Fibroblast of the conjunctiva (primary cell): ENCODE measurements at regions not wholly inside any gene's neighbourhood (a gene's known extent, or its start where the extent isn't known, plus 50 kb on each side); places are given as distances from the start of the nearest gene placed in this dataset.
"Not testable (repeated sequence)": the region's sequence is repeated elsewhere in the genome, so short reads cannot be mapped to it uniquely, and the experiment has no call there.

Source experiments
- DNase-seq: peaks from one replicate; pipeline ENCODE4 v3.0.0-alpha.2; 2010; ENCODE audit warnings: low read depth

DNA sequence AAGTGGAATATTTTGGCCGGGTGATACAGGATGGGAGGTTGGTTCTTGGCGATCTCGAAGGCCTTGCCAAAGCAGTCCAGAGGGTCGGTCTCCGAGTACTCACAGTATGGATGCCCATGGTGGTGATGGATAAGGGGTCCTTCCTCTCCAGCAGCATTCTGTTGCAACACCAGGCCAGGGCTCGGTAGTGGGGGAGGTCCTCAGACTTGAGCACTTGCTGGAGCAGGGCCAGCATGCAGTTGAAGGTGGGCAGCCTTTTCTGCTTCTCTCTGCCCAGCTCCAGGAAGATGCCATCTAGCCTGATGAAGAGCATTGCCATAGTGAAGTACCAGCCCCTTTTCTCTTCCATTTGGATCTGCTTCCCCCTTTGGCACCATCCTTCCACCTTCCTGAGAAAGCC, 99.4 kb upstream of the MCHR2 start:
- DNase-seq = no peak

DNA sequence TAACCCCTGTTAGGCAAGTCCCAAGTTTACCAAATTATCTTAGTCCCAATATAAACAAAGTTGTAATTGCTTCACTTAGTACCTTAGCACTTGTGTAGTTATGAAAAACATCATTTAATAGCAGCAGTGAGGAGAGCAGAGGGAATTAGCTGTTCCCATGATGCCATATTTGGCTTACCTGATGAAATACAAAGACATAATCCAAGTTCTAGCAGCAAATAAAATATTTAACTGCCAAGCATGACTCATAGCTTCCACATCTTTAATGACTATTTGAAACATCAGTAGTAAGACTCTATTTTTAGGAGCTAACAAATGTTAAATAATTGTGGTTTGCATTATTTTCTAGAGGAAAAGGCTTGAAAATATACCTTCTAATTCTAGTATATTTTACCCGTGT, 94.0 kb upstream of the MCHR2 start:
- DNase-seq = peak; percentile 63

GRCh38 chr6:100084991-100085364, 91.0 kb upstream of the MCHR2 start:
- no peak for DNase-seq

DNA sequence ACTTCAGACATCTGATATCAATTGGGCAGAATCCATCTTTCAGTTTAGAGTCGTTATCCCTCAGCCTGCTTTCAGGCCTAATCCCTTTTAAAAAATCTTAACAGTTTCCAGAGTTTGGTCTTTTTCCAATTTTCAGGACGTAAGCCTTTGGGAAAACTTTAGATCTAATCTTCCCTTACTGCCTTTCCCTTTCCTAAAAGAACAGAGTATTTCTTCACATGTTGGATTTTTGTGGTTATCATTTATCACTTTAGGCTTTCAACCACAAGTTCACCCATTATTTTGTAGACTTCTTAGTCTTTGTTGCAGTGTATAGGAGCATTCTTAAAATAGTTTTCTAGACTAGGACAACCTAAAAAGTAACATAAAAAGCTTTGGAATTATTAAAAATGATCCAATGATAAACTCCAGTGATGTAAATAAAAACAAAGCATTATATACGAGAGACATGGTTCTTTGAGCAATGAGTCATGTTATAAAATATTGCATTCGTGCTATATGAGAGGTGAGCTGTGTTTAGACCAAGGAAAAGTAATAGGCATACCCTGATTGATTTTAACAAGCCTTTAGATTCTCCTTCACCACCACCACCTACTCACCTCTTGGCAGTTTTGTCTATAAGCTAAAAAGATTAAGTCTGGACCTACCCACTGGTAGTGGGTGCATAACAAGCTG, 90.4 kb upstream of the MCHR2 start:
- DNase-seq = no peak

DNA sequence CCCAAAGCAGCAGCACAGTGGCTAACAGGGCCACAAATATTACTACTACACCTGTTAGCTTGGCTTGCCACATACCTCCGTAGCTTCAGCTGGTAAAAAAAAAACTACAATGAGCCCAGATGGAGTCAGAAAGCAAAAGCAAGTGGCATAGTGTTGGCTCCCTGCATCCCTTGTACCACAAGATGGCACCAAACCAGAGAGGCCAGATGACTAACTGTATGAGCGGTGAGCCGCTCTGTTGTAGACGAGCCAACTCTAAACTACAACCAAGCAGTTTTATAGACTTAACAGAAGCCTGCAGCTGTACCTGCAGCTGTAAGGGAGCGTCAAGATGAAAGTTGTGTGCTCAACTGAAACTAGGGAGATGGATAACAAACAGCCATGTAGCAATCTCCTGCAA, 84.5 kb upstream of the MCHR2 start:
- DNase-seq = no peak

- DNase-seq = no peak
Measured at GRCh38 chr6:100065348-100065747, 71.3 kb upstream of the MCHR2 start.

DNA sequence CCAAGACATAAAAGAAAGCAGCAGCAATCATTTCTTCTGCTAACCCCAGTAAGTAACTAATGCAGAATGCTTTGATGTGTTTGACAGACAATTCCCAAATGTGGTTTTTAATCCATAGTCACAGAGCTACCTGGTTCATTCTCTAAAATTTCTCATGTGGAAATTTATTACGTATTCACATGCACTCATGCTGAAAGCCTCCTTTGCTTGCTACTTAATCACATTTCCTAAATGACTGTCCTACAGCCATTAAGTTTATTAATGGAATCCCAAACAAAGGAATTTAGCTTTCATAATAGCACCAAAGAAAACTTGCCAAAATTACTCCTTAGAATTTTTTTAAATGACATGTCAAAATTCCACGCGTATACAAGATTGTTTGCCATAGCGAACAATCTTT, 68.6 kb upstream of the MCHR2 start:
- DNase-seq = no peak

- DNase-seq = no peak
Measured at GRCh38 chr6:100057941-100058340, 63.9 kb upstream of the MCHR2 start.

DNA sequence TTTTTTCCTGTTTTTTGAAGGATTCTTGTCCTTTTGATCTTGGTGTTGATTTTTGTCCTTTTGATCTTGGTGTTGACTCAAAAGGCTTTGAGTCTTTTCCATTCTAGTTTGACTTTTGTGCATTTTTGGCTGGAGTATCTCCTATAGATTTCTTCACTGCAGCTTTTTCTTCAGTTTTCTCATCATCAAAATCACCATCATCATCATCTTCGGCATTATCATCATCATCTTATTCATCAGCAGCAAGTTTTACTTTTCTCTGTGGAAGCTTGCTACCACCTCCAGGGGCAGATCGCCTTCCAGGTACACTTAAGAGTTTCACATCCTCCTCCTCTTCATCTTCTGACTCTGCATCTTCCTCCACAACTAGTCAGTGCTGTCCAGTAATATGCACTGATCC, 56.5 kb upstream of the MCHR2 start:
- no peak for DNase-seq

- not testable (repeated sequence) for DNase-seq
Measured at GRCh38 chr6:100043961-100044360, 49.9 kb upstream of the MCHR2 start.
